ACC112 (cell line): ENCODE measurements at regions not wholly inside any gene's neighbourhood (a gene's known extent, or its start where the extent isn't known, plus 50 kb on each side); places are given as distances from the start of the nearest gene placed in this dataset.
"Not testable (repeated sequence)": the region's sequence is repeated elsewhere in the genome, so short reads cannot be mapped to it uniquely, and the experiment has no call there.

ENCODE experiments used
- H2AFZ ChIP-seq: fragments of 200-600 bp; sonication (generic); one replicate; pipeline ENCODE4 v1.6.0; 2017; ENCODE audit warnings: antibody characterized with exemption, low read length; ENCODE audit not compliant: unreplicated experiment
- H3K27ac ChIP-seq: fragments of 200-600 bp; sonication (generic); 2 replicates; pipeline ENCODE4 v1.5.1; 2014; ENCODE audit warnings: low read depth, mild to moderate bottlenecking, antibody characterized with exemption, low read length, moderate library complexity
- H3K27me3 ChIP-seq: fragments of 200-600 bp; sonication (generic); 2 replicates; pipeline ENCODE4 v1.6.1; 2014; ENCODE audit warnings: mild to moderate bottlenecking, antibody characterized with exemption, low read length, moderate library complexity, mixed read lengths; ENCODE audit not compliant: insufficient read depth
- H3K36me3 ChIP-seq: fragments of 200-600 bp; sonication (generic); 2 replicates; pipeline ENCODE4 v1.6.1; 2016; ENCODE audit warnings: mild to moderate bottlenecking, antibody characterized with exemption, low read length, moderate library complexity, mixed read lengths; ENCODE audit not compliant: insufficient read depth
- H3K4me1 ChIP-seq: fragments of 200-600 bp; sonication (generic); one replicate; pipeline ENCODE4 v1.6.1; 2016; ENCODE audit warnings: low read length, mixed read lengths; ENCODE audit not compliant: insufficient read depth, unreplicated experiment, control insufficient read depth
- H3K4me3 ChIP-seq: fragments of 200-600 bp; sonication (generic); 2 replicates; pipeline ENCODE4 v1.5.1; 2014; ENCODE audit warnings: mild to moderate bottlenecking, low read depth, low read length
- H3K79me2 ChIP-seq: fragments of 200-600 bp; sonication (generic); one replicate; pipeline ENCODE4 v1.6.0; 2016; ENCODE audit warnings: low read length; ENCODE audit not compliant: control insufficient read depth, unreplicated experiment, insufficient read depth

DNA sequence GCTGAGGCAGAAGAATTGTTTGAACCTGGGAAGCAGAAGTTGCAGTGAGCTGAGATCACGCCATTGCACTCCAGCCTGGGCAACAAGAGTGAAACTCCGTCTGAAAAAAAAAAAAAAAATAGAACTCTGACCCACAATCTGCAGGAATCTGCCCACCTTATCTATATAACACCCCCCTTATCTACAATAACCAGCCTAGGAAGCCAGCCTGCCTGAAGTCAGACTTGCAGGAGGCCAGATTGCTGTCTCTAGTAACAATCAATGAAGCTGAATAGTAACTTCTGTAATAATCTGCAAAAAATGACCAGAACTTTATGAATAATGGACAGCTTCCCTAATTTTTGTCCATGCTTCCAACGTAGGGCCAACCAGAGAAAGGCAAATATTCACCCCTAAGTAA lies 352.5 kb downstream of the CD83 start:
- Histone ChIP-seq H2AFZ (no peak overlapping the region), H3K4me1 (no peaks in the 10 kb centered on the region), H3K79me2 (no peaks in the 10 kb centered on the region), H3K27ac (no peak overlapping the region), H3K4me3 (no peak overlapping the region), H3K27me3 (no peaks in the 10 kb centered on the region), H3K36me3 (no peaks in the 10 kb centered on the region)

DNA sequence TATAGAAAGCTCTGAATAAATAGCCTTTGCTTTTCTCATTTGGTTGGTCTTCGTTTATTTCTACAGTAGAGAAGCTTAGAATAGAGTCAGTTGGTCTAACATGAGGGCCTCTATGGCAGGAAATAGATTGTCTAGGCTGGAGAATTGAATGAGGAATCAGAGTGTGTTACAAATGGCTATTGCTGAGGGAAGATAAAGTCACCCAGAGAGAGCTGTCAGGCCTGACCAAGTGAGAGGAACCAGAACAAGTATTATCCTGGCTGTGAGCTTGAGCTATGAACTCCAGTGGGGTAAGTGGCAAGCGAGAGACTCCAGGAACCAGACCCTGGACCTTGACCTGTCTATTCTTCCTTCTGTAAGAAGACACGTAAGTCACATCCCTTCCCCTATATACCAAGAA lies 353.1 kb downstream of the CD83 start:
- H3K27me3 ChIP-seq, result no peaks in the 10 kb centered on the region
- no peaks in the 10 kb centered on the region for H3K4me1 ChIP-seq
- H3K79me2 ChIP-seq, result no peaks in the 10 kb centered on the region
- no peak overlapping the region for H3K4me3 ChIP-seq
- no peak overlapping the region for H3K27ac ChIP-seq
- no peaks in the 10 kb centered on the region for H3K36me3 ChIP-seq
- no peak overlapping the region for H2AFZ ChIP-seq

DNA sequence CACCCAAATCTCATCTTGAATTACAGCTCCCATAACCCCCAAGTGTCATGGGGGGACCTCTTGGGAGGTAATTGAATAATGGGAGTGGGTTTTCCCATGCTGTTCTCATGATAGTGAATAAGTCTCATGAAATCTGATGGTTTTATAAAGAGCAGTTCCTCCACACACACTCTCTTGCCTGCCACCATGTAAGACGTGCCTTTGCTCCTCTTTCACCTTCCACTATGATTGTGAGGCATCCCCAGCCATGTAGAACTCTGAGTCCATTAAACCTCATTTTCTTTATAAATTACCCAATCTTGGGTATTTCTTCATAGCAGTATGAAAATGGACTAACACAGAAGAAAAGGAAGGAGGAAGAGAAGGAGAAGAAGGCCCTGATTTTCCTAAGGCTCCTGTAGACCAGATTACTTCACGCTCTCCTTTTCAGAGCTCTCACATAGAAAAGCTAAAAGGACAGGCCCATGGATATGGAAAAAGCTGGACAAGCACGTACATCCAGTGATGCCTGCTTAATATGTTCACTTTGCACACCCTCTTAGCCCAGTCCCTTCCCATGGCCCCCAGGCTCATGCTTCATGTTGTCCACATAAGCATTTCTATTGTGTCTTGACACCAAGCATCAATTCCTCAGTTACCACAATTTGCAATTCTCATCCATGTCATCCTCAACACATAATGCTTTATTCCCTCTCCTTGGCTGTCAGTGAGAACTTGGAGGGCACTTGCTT lies 354.8 kb downstream of the CD83 start:
- peaks cover 2% of the 10 kb centered on the region for H3K4me1 ChIP-seq
- H3K27me3 ChIP-seq, result 0 out of 2 replicates have a peak, but pooled peaks cover 6% of the 10 kb centered on the region
- H3K36me3 ChIP-seq, result no peaks in the 10 kb centered on the region
- no peaks in the 10 kb centered on the region for H3K79me2 ChIP-seq
- no peak overlapping the region for H2AFZ ChIP-seq
- no peak overlapping the region for H3K4me3 ChIP-seq
- no peak overlapping the region for H3K27ac ChIP-seq

DNA sequence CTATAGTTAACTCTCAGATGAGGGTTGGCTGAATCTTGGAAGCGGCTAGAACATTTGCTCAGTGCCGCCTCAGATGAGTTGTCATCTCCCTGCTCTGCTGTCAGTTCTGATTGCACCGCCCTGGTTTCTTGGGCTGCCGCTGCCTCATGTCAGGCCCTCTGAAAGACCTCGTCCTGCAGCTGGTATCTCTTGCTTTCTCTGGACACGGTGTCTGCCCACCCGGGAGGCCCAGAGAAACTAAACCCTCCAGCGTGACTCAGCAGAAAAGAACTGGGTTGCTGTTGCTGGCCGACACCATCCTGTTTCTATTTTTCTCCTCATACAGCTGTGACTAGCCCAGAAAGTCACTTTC lies 355.4 kb downstream of the CD83 start:
- Histone ChIP-seq H3K4me3 (no peak overlapping the region), H3K27ac (no peak overlapping the region), H3K79me2 (no peaks in the 10 kb centered on the region), H2AFZ (no peak overlapping the region), H3K36me3 (no peaks in the 10 kb centered on the region), H3K27me3 (0 out of 2 replicates have a peak, but pooled peaks cover 6% of the 10 kb centered on the region), H3K4me1 (peaks cover 4% of the 10 kb centered on the region)

DNA sequence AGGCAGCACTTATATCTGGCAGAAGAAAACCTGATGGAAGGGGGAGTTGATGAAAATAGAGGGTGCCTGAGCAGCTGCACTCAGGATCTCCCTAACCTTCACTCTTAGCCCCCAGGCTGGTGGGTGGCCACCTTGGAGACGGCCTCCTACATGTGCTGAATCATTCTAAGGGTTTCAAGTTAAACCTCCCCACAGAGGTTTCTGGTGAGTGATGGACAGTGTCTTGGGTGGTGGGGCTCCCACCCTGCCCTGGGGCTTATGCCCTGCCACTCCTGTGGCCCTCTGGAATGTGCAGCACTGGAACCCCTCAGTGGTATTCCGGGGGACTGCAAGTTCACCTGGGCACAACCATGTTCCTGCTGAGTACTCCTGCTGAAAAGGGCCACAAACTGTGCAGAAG lies 357.2 kb downstream of the CD83 start:
- Histone ChIP-seq H2AFZ (no peak overlapping the region), H3K27ac (no peak overlapping the region), H3K79me2 (no peaks in the 10 kb centered on the region), H3K36me3 (no peaks in the 10 kb centered on the region), H3K4me3 (no peak overlapping the region), H3K27me3 (0 out of 2 replicates have a peak, but pooled peaks cover 6% of the 10 kb centered on the region), H3K4me1 (peaks cover 4% of the 10 kb centered on the region)

DNA sequence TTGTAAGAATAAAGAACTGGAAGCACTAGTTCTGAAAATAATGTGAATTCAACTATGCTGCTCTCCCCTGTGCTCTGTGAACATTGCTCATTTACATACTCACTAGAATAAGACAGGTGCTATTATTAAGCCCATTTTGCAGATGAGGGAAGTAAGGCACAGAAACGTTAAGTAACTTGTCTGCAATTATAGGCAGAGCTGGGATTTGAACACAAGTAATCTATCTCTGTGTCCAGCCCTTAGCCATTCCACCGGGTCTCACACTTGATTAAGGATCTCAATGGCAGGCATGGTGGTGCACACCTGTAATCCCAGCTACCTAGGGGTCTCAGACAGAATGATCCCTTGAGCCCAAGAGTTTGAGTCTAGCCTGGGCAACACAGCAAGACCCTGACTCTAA lies 357.7 kb downstream of the CD83 start:
- Histone ChIP-seq H3K27ac (no peak overlapping the region), H3K4me1 (peaks cover 4% of the 10 kb centered on the region), H3K4me3 (no peak overlapping the region), H3K79me2 (no peaks in the 10 kb centered on the region), H3K27me3 (0 out of 2 replicates have a peak, but pooled peaks cover 6% of the 10 kb centered on the region), H2AFZ (no peak overlapping the region), H3K36me3 (no peaks in the 10 kb centered on the region)

DNA sequence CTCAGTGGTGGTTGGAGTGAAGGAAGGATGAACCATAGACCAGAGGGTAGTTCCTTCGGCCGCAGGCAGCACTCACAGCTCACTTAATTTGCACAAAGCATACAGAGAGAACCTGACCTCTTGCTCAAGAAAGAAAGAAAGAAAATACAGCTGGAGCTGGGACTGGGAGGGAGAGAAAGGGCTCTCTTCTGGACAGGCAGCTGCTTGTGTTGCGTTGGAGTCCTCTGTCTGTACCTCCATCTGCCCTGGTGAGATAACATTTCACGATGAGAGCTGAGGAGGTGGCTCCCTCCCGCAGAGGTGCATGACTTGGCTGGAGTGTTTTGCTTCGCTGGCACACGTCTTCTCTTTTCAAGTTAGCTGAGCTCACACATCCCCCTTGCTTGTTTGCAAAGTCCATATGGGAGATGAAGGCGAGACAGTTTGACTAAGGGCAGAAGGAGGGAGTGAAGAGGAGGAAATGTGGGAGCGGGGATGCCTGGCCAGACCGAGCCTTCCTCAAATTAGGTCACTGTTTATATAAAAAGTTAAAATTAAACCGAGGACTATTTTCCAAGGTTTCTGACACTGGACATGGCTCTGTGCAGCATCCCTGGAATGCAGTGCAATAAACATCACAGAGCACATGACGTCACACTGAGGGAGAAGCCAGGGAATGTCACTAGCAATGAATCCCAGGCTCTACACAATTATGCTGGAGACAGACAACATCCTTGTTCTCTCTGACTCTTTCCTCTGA lies 359.4 kb downstream of the CD83 start:
- 0 out of 2 replicates have a peak, but pooled peaks cover 6% of the 10 kb centered on the region for H3K27me3 ChIP-seq
- no peak overlapping the region for H2AFZ ChIP-seq
- no peak overlapping the region for H3K27ac ChIP-seq
- no peaks in the 10 kb centered on the region for H3K79me2 ChIP-seq
- H3K4me1 ChIP-seq, result peaks cover 4% of the 10 kb centered on the region
- no peaks in the 10 kb centered on the region for H3K36me3 ChIP-seq
- H3K4me3 ChIP-seq, result no peak overlapping the region

DNA sequence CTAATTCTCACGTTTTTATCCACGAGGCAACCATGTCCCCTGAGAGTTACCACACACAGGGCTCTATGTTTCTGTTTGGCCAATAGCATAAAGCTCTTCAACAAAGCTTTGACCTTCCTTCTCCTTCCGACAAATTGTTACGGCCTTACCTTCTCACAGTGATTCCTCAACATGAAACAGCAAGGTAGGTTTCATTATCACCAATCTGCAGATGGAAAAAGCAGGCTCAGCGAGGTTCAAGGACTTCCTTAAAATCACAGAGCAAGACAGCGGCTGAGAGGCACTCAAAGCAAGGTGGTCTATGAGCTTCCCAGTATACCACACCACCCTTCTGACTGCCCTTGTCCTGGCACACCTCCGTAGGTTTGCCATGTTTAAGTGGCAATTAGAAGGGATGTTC lies 360.0 kb downstream of the CD83 start:
- no peaks in the 10 kb centered on the region for H3K79me2 ChIP-seq
- H3K27me3 ChIP-seq, result 0 out of 2 replicates have a peak, but pooled peaks cover 6% of the 10 kb centered on the region
- H3K36me3 ChIP-seq, result no peaks in the 10 kb centered on the region
- H3K27ac ChIP-seq, result no peak overlapping the region
- no peak overlapping the region for H2AFZ ChIP-seq
- no peak overlapping the region for H3K4me3 ChIP-seq
- H3K4me1 ChIP-seq, result peaks cover 4% of the 10 kb centered on the region

DNA sequence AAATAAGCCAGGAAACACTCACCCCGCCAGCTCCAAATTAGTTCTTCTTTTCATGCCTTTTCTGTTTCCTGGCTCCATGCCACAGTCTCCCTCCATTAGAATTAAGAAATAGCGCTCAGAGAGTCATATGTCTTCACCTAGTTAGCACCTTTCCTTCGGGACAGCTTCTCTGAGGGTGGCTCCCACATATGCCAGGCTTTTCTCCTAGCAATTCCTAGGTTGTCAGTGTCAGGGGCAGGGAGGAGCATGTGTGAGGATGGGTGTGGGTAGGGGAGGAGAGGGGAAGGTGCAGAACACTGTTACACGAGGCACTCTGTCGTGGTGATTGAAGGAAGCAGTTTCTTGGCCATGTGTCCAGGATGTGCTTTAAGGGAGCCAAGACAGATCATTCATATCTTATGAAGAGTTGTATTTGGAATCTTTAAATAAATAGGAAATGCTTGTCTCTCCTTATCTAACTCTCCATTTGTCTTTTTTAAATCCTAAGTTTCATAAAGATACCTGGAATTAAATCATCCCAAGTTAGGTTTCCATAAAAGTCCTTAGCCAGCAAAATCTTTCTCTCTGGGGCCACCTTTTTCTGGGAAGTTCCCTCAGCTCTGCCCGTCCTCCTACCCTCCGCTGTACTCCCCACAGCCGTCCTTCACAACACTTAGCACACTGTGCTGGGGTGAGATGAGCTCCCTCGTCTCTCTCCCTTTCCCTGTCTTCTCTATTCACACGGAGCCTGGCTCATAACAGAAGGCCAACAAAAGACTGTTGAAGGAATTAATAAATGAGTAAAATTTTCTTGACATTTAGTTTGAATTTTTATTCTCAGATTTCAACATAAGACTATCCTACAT lies 361.0 kb downstream of the CD83 start:
- Histone ChIP-seq H3K4me3 (no peak overlapping the region), H2AFZ (no peak overlapping the region), H3K27me3 (0 out of 2 replicates have a peak, but pooled peaks cover 6% of the 10 kb centered on the region), H3K36me3 (no peaks in the 10 kb centered on the region), H3K79me2 (no peaks in the 10 kb centered on the region), H3K4me1 (peaks cover 4% of the 10 kb centered on the region), H3K27ac (no peak overlapping the region)

DNA sequence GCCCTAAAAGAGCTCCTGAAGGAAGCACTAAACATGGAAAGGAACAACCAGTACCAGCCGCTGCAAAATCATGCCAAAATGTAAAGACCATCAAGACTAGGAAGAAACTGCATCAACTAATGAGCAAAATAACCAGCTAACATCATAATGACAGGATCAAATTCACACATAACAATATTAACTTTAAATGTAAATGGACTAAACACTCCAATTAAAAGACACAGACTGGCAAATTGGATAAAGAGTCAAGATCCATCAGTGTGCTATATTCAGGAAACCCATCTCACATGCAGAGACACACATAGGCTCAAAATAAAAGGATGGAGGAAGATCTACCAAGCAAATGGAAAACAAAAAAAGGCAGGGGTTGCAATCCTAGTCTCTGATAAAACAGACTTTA lies 364.4 kb downstream of the CD83 start:
- H3K4me3 ChIP-seq, H3K27ac ChIP-seq, H3K27me3 ChIP-seq, H3K4me1 ChIP-seq, H2AFZ ChIP-seq, H3K79me2 ChIP-seq, H3K36me3 ChIP-seq: not testable (repeated sequence)
